BJ (cell line): ENCODE measurements at regions not wholly inside any gene's neighbourhood (a gene's known extent, or its start where the extent isn't known, plus 50 kb on each side); places are given as distances from the start of the nearest gene placed in this dataset.

Experiments used
- CTCF ChIA-PET: fragments of 350-600 bp; formaldehyde crosslinking; extraction: SDS; loops from one replicate; lab custom pipeline; 2021; ENCODE audit warnings: antibody characterized with exemption, inconsistent platforms; lab: Yijun Ruan, JAX
- POLR2A ChIA-PET: fragments of 300-600 bp; sonication (Branson Sonifier 250); formaldehyde crosslinking; extraction: SDS; loops from one replicate; lab custom pipeline; 2021; ENCODE audit warnings: antibody characterized with exemption; lab: Charles Lee
- DNase-seq: peaks from one replicate; pipeline ENCODE4 v3.0.0-alpha.2; 2011; ENCODE audit warnings: low read depth
- H3K27me3 ChIP-seq: 2 replicates; pipeline ENCODE4 v1.6.0; 2011; ENCODE audit warnings: low read length; ENCODE audit not compliant: control insufficient read depth, insufficient read depth
- H3K36me3 ChIP-seq: 2 replicates; pipeline ENCODE4 v1.5.1; 2011; ENCODE audit warnings: low read length; ENCODE audit not compliant: control insufficient read depth, insufficient read depth
- H3K4me3 ChIP-seq: 2 replicates; pipeline ENCODE4 v1.5.1; 2011; ENCODE audit warnings: low read depth, mild to moderate bottlenecking, control low read depth, low read length
- TF ChIP-seq, protein P1 (sequence below): IDR thresholded peaks from 2 replicates; pipeline ENCODE4 v1.5.1; 2011; ENCODE audit warnings: low read depth, mild to moderate bottlenecking, control low read depth, inconsistent platforms, low read length, moderate library complexity; ENCODE audit not compliant: insufficient read depth

DNA sequence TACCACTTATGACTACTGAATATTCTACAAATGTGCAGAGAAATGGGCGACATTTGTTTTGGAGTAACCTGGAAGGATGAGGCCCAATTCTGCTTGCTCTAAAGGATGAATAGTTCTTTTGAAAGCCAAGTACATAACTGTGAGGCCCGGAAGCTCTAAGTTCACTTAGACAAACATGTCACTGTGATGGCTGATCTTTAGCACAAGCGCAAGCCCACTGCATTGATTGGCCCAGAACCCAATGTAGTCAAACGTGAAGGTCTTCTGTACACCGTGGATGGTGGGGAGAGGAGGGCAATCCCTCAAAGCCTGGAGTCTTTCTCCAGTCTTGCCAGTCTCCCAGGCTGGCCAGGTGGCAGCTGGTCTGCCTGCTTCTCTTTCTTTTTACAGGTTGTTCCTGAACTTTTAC lies 139.6 kb downstream of the RFC3 start:
- CTCF ChIA-PET = interaction anchor here (0.7 kb wide), 1 partner anchor 97 kb away, joined by 3 read pairs; no protein-coding TSS in a partner anchor
- DNase-seq = no peak
- POLR2A ChIA-PET = no interaction called here
- no peaks in the 10 kb centered on the region for H3K36me3 ChIP-seq
- TF ChIP-seq, protein P1, sequence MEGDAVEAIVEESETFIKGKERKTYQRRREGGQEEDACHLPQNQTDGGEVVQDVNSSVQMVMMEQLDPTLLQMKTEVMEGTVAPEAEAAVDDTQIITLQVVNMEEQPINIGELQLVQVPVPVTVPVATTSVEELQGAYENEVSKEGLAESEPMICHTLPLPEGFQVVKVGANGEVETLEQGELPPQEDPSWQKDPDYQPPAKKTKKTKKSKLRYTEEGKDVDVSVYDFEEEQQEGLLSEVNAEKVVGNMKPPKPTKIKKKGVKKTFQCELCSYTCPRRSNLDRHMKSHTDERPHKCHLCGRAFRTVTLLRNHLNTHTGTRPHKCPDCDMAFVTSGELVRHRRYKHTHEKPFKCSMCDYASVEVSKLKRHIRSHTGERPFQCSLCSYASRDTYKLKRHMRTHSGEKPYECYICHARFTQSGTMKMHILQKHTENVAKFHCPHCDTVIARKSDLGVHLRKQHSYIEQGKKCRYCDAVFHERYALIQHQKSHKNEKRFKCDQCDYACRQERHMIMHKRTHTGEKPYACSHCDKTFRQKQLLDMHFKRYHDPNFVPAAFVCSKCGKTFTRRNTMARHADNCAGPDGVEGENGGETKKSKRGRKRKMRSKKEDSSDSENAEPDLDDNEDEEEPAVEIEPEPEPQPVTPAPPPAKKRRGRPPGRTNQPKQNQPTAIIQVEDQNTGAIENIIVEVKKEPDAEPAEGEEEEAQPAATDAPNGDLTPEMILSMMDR = no peak
- no peak overlapping the region for H3K4me3 ChIP-seq
- no peaks in the 10 kb centered on the region for H3K27me3 ChIP-seq

DNA sequence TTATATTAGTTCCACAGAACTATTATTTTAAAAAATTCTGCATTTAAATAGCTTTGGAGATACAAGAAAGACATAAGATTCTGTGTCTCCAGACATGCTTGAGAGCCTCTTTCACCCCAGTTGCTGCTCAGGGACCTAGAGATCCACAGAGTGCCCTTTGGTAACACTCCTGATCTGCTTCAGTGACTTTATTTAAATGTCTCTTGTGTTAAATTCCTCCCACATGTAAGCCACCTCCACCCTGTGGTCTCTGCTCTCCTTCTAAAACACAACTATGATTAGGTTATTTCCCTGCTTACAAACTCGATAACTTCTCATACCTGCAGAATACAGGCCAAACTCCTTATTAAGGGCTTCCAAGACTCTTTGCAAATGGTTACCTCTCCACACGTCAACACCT lies 141.0 kb downstream of the RFC3 start:
- TF ChIP-seq, protein P1 = no peak
- ChIA-PET CTCF (interaction anchor here (0.5 kb wide), 1 partner anchor 25 kb away, joined by 3 read pairs; no protein-coding TSS in a partner anchor), POLR2A (no interaction called here)
- Histone ChIP-seq H3K4me3 (no peak overlapping the region), H3K27me3 (no peaks in the 10 kb centered on the region), H3K36me3 (no peaks in the 10 kb centered on the region)
- no peak for DNase-seq

DNA sequence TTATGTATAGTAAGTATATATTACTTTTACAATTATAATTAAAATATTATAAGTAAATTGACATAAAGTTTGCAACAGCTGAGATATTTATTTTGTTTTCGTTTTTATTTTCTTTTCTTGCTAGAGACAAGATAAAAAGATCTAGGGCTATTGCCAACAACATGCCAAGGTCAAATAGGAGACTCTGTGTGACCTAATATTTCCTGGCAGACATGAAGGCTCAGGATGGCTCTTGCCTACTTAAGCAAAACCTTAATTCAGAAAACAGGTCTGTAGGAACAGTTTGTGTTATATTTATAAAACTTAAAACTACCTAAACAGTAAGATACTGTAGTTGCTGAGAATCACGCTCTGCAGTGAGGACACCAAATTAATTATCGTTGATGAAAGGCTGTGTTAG lies 145.2 kb downstream of the RFC3 start:
- H3K36me3 ChIP-seq = no peaks in the 10 kb centered on the region
- no peak for DNase-seq
- ChIA-PET CTCF (no interaction called here), POLR2A (no interaction called here)
- no peak overlapping the region for H3K4me3 ChIP-seq
- H3K27me3 ChIP-seq = no peaks in the 10 kb centered on the region
- TF ChIP-seq, protein P1 = no peak

DNA sequence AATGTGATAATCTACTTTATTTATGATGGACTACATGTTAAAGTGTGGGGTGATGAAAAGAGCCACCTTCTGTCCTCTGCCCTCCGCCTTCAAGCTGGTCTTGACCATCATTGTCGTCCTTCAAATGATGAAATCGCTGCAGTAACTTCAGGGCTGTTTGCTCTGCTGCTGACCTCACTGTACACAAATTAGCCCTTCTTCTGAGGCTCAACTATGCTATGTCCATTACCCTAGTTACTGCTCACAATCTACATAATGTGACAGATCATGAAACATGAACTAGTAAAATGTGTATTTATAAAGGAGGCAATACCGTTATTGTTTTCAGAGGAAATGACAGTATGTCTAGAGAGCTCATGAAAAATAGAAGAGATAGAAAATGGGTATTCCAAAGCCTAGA lies 145.9 kb downstream of the RFC3 start:
- Histone ChIP-seq H3K4me3 (no peak overlapping the region), H3K27me3 (no peaks in the 10 kb centered on the region), H3K36me3 (no peaks in the 10 kb centered on the region)
- CTCF ChIA-PET = no interaction called here
- no peak for DNase-seq
- POLR2A ChIA-PET = no interaction called here
- TF ChIP-seq, protein P1 = no peak

DNA sequence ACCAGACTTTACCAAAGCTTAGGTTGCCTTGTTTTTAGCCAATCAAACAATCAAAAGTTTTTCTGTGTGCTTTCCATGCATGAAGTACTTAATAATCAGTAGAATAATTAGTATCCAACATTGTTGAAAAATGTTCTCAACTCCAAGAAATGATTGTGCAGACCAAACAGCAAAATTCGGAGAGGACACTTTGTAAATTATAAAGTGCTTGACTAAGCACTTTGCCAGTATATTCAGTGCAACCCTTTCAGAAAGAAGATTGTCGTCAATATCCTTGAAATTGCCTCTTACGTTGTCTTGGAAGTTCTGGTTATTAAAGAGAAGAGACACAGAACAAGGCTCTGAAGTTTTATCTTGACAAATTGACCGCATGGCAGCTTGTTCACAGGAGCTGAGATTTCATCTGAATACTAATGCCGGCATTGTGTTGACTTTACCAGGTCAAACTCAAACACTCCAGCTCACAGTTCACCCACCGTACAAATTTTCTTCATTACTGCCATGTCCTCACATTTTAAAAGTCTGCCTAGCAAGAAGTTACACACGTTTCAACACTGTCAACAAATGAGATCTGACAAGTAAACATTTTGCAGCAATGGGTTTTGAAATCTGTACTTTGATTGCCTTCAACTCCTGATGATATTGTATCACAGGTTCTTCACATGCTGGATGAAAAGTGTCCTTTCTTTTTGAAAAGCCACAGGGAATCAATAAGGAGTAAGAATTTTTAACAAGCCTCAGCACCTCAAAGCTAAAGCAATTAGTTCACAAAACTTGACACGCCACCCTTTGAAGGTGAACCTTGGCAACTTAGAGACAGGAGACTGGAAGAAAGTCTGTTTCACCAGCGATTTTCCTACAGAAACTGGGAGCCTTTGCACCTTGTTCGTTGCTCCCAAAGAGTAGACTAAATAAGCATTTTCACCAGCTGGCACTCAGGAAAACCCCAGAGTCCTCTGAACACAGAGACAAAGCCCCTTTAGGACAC lies 150.9 kb downstream of the RFC3 start:
- no peaks in the 10 kb centered on the region for H3K36me3 ChIP-seq
- POLR2A ChIA-PET = interaction anchor here (0.7 kb wide), 1 partner anchor 1002 kb away, joined by 12 read pairs; no protein-coding TSS in a partner anchor
- H3K27me3 ChIP-seq = no peaks in the 10 kb centered on the region
- CTCF ChIA-PET = no interaction called here
- no peak for DNase-seq
- no peak overlapping the region for H3K4me3 ChIP-seq
- TF ChIP-seq, protein P1 = no peak
